HT-29 (cell line): ENCODE measurements at regions not wholly inside any gene's neighbourhood (a gene's known extent, or its start where the extent isn't known, plus 50 kb on each side); places are given as distances from the start of the nearest gene placed in this dataset.

Experiments
- DNase-seq: peaks from one replicate; pipeline ENCODE4 v3.0.0-alpha.2; 2015; ENCODE audit warnings: low spot score

DNA sequence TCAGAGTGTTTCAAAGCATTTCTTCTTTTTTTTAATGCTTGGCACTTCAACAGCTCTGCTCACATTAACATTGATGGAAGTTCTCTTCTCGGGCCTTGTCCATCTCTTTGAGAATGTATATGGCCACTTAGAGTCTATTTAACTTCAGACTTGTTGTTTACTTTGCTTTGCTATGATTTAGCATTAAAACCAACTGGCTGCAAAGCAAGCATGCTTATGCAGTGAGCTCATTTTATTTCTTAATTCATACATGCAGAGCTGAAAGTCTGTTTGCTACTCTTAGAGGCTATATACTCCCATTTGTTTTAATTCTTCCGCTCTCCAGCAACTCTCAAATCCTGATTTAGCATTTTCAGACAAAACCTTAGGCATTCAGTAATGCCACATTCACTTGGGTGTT lies 107.6 kb upstream of the PACRGL start:
- no peak for DNase-seq

DNA sequence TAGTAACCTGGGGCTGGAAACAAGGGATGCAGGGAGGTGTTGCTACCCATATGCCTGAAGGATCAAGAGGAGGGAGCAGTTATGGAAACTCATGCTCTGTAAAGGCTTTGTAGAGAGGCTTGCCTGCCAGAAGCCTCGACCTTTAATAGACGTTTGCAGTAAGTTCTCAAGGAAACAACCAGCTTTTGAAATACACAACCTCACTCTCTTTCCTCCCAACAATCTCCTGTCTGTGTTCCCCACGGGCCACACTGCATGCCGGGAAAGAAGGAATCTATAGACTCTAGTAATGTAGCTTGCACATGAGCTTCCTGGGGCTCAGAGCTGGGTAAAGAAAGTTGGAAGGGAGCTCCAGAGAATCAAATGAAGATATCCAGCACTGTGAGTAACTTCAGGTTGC lies 101.6 kb upstream of the PACRGL start:
- DNase-seq = no peak

DNA sequence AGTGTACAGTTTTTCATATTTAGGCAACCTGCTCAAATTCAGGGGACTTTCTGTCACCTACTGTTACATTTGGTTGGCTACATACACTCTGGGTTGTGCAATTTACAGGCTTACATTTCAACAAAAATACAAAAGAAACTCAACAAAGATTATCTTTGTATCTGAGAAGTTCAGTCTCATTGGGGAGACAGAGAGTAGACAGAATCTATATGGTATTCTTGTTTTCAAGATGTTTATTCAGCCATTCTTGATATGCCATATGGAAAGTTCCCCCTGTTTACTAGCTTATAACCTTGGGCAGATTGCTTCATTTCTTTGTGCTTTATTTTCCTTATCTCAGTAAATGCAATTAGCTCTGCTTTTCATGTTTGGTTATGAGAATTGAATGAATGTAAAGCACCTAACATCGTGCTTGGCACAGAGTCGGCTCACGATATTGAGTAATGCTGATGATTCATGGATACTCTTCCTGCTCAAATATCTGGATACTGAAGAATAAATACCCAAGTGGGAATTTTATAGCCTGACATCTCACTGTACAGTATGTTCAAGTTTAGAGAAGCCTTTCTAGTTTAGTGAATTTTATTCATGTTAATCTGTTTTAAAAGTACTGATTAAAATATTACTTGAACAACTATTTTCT lies 96.5 kb upstream of the PACRGL start:
- no peak for DNase-seq

DNA sequence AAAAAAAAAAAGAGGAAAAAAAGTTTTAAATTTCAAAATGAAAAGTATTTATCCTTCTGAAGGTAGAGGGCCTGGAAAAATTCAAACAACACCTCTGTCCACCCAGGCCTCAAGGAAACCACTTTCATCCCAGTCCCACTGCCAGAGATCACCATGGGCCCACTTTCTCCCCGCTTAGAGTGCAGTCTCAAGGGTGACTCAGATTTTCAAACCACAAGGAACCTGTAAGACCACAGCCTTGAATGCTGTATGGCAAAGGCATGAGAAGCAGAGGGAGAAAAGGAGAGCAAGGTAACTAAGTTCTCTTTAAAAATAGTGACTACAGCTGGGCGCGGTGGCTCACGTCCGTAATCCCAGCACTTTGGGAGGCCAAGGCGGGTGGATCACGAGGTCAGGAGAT lies 87.9 kb upstream of the PACRGL start:
- DNase-seq = no peak

DNA sequence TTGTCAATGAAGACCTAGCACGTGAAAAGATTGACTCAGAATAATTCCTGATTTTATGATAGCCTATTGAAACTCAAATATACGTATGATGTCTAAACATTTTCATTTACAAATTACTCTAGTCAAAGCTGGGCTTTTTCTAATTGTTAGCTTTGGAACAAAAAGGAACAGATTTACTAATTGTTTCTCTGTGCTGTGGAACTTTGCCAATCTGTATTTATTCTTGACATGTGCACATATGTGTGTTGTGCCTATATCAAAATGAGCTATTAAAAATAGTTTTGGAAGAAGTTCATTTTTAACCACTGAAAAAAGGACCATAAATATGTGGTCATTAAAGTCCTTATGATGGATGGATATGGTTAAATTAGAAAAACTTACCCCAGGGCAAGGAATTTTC lies 85.4 kb upstream of the PACRGL start:
- DNase-seq = no peak

DNA sequence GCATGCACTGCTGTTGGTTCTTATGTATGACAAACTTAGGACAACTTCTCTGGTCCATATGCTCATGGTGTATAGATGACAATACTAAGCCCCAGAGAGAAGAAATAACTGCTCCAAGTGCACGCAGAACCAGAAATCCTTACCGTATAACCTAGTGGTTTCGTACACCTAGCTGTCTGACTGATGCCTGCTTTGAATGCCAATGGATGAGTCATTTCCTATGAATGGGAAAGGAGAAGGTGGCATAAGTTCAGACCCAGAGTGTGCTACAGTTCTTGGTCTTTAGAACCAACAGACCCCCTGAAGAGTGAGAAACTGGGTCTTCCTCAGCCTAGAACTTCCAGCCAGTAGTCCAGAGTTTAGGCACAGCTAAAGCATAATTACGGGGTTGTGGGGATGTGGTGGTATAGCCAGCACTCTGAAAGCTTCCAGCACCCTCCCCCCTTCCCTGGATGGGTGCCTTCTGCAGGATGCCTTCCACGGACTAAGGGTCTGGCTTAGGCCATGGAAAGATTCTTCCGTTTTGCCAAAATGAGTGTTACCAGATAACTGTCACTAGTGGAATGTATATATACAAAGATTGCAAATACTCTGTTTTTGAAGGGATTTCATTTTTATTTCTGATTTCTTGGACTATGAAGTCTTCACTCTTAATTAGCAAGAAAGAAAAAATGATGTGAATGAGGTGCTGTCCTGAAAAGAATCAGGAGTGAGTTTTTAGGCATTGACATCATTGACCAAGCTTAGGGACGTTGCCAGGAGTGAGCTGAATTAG lies 84.6 kb upstream of the PACRGL start:
- DNase-seq = peak; percentile 8

DNA sequence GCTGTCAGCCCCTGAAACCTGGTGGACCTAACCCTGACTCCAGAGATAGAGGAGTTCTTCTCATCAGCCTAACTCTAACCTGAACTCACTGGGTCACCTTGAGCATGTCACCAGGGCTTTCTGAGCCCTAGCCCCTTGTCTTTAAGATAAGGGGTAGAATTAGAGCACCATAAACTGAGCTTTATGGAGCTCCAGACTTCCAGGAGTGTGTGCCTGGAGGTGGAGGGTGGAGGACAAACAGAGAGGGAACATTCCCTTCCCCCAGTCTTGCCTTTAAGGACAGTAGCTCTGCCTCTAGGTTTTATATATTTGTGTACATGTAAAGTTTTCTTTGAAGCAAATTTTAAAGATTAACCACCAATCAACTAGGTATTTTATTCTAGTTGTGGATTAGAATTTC lies 83.9 kb upstream of the PACRGL start:
- no peak for DNase-seq

DNA sequence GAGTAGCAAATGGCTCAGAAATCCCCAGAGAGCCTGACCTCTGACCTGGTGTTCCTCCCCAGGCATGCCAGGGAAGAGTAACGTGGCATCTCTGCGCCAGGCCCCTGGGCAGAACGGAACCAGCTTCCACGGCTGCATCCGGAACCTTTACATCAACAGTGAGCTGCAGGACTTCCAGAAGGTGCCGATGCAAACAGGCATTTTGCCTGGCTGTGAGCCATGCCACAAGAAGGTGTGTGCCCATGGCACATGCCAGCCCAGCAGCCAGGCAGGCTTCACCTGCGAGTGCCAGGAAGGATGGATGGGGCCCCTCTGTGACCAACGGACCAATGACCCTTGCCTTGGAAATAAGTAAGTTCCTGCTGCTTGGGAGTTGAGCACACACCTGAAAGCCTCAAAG lies 83.4 kb upstream of the PACRGL start:
- DNase-seq = no peak

DNA sequence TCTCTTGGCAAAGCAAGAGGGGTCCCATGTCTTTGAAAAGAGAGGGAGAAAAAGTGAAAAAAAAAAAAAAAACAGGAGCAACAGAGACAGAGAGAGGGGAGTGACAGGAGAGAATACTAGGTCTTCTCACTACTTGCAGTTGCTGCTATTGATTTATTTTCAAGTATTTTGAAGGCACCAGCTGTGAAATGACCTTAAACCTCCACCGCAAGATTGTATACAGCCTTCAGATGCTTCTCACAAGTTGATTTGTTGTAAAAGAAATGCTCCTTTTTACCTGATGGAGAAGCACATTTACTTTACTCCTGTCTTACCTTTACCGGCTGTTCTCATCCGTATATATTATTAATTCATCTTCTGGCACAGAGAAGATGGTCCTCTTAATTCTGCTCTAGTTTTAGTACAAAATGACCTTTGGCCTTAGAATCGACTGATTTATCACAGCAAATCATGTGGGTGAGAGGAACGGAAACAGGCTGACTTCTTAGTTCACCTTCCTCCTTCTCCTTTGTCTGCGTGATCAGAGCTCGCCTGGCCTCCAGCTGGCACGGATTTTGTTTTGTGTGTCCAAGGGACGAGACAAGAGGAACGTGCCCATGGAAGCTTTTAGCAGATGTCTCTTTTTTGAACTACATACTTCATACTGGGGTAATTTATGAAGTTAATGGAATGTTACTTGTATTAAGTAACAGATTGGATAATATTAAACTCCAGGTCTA lies 82.4 kb upstream of the PACRGL start:
- DNase-seq = no peak

DNA sequence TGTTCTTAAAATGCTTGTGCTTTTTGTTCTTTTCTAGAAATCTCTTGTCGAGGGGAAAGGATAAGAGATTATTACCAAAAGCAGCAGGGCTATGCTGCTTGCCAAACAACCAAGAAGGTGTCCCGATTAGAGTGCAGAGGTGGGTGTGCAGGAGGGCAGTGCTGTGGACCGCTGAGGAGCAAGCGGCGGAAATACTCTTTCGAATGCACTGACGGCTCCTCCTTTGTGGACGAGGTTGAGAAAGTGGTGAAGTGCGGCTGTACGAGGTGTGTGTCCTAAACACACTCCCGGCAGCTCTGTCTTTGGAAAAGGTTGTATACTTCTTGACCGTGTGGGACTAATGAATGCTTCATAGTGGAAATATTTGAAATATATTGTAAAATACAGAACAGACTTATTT lies 81.5 kb upstream of the PACRGL start:
- no peak for DNase-seq

DNA sequence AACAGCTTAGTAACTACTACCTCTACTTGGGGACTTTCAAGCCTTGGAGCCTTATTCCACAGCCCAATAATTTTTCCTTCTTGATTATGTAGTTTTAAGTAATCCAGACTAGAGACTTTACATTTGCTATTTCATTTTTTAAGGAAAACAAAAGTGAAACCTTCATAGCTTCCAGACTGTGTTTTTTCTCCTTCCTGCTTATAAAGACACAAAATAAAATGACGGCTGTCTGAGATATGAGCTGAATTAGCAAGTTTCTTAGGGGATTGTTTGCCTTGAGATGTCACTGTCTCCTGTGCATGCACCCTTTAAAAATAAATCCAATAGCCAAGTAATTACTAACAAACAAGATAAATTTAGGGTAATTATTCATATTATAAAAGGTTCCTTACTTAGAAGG lies 78.8 kb upstream of the PACRGL start:
- DNase-seq = no peak

DNA sequence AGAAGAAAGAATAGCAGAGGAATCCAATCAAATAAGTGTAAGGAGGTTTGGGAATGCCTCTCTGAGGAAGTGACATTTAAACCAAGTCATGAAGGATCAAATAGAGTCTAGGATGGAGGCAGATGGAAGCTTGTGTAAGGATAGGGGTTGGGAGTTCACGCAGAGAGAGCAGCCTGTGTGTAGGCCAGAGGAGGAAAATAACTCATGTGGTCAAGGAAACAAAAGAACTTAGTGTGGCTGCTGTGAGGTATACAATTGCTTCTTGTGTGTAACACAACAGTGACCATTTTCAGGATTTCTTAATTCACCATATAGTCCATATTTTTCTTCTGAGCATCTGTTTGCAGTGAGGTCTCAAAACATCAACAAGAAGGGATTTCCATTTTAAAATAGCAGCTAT lies 77.6 kb upstream of the PACRGL start:
- DNase-seq = no peak

DNA sequence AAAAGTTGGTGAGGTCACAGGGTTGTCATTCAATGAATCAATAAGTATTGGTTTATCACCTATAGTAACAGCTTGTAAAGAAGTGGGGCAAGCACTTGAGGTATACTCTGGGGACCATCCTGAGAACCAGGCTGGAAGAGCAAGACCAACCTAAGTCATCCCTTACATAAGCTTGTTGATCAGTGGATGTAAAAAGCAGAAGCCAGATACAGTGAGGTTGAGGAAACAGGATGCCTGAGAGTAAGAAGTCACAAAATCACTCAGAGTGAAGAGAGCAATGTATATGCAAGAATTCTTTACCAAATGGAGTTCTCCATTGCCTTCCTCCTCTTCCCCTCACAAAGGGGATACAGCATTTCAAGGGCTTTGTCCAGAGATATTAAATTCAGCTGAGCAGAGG lies 76.3 kb upstream of the PACRGL start:
- DNase-seq = no peak

DNA sequence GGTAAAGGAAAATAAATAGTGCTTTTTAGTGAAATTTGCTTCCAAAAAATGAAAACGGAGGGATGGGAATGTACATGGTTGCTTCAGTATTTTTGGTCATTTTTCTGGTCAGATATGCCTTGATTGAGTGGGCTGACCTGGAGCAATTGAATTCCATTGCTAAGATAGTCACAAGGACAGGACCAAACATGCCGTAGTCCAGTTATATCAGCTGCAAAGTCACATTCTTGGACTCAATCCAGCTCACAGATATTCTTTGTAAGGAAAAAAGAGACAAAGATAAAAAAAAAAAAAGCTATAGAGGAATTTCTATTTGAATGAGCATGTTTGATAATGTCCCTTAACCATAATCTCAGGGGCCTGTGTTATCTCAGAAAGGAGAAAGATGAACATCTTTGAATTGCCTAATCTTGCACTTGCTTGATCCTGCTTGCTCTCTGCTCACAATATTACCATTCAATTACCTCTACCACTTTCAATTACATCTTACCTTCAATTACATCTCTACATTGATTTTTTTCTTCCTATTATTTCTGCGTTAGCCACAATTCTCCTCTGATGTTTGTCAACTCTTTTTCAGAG lies 75.4 kb upstream of the PACRGL start:
- DNase-seq = no peak

DNA sequence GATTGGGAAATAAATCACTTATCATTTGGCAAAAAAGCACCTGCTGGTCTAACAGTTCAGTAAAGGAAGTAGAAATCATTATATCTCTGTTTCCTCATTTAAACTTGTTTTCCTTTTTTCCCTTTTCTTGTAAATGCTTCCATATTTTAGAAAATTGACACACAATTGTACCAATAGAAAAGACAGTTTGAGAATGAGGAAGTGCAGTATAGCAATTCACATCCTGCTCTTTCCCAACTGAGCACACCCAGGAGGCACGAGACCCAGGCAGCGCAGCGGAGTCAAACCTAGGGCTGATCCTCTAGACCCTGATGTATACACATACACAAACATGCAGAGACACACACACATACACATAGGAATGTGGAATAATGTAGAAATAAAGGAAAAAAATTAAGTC lies 74.8 kb upstream of the PACRGL start:
- DNase-seq = no peak

DNA sequence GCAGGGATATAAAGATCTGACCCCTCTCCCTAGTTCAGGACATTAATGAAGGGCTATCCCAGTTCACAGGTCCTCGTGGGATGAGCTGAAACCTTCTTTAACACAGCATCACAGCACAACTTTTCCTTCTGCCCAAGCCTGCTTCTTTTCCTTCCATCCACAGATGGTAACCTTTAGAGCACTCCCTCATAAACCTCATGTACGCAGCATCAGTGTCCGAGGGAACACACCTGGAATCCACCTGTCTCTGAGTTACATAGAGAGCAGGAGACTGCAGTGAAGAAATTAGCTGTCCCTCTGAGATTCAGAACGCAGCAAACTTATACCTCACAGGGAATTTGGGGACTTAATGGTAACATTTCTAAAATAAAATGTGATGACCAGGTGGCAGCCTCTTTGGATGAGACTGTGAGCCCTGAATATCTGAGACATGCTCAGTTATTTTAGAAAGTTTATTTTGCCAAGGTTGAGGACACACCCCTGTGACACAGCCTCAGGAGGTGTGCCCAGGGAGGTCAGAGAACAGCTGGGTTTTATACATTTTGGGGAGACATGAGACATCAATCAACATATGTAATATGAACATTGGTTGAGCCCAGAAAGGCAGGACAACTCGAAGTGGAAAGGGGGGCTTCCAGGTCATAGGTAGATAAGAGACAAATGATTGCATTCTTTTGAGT lies 73.8 kb upstream of the PACRGL start:
- DNase-seq = no peak

DNA sequence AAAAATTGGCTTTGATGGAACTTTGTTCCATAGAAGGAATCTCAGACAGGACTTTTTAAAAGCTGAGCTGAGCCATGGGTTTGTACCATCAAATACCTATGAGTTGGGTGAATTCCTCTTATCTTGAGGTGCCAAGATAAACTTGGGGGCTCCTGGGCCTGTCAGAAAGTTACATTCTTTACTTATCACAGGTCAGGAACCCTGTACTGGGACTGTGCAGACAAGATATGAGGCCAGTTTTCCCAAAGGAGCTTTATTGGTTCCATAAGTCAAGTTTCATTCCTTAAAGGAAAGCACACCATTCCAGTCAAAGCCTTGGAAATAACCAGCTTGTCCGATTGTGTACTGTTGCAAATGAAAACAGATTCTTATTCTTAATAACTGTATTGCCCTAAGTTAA lies 72.4 kb upstream of the PACRGL start:
- no peak for DNase-seq

DNA sequence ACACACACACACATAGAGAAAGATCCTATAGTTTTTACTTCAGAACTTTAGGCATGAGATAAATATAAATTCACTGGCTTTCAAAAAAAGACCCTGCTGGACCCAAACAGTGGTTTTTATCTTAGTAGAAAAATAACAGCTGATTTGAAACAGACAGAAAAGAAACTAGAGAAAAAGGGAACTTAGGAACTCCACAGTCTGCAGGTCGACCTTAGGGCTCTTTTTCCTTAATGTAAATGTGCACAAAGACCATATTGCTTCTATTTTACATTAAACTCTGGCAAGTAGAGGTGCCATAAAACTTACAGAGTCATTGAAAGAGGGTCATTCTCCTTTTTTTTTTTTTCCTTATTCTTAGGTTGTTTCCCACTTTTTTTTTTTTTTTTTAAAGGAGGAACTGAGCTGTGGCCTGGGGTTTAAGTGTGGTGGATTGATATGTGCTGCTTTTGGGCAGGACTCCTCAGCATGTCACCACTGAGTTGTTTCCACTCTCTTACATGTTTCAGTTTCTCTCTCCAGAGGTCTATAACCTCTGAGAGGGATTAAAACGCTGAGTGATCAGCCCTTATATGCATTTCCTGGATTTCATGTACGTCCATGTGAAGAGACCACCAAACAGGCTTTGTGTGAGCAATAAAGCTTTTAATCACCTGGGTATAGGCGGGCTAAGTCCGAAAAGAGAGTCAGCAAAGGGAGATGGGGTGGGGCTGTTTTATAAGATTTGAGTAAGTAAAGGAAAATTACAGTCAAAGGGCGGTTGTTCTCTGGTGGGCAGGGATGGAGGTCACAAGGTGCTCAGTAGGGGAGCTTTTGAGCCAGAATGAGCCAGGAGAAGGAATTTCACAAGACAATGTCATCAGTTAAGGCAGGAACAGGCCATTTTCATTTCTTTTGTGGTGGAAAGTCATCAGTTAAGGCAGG lies 70.8 kb upstream of the PACRGL start:
- DNase-seq = no peak

DNA sequence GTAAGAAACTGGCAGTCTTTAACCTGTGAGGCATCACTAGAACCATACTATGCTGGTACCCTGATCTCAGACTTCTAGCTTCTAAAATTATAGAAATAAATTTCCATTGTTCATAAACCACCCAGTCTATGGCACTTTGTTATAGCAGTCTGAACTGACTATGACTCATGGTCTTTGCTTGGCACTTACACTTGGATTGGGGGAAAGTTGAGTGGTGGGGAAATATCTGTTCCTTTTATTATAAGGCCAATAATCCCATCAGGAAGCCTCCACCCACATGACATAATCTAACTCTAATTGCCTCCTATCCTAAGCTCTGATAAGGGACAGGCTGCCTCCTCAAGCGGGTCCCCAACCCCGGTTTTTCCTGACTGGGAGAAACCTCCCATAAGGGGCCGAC lies 61.4 kb upstream of the PACRGL start:
- no peak for DNase-seq

DNA sequence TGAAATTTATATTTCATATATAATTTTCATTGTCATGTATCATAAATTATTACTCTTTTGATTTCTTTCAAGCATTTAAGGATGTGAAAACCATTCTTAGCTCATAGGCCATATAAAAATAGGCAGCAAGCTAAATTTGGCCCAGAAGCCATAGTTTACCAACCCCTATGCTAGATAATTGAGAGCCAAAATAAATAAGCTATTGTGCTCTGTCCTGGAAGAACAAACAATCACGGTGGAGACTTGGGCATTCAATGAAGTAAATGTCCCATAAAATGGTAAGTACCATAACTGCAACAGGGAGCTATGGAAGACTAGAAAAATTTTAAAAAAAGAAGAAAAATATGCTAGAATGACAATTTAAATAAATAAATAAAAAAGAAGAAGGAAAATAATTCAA lies 60.9 kb upstream of the PACRGL start:
- no peak for DNase-seq

DNA sequence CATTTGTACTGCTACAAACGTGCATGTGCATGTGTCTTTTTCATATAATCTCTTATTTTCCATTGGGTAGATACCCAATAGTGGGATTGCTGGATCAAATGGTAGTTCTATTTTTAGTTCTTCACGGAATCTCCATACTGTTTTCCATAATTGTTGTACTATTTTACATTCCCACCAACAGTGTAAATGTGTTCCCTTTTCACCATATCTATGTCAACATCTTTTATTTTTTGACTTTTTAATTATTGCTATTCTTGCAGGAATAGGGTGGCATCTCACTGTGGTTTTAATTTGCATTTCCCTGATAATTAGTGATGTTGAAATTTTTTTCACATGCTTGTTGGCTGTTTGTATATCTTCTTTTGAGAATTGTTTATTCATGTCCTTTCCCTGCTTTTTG lies 59.3 kb upstream of the PACRGL start:
- DNase-seq = no peak
